Endothelial cell of hepatic sinusoid (primary cell): ENCODE measurements at regions not wholly inside any gene's neighbourhood (a gene's known extent, or its start where the extent isn't known, plus 50 kb on each side); places are given as distances from the start of the nearest gene placed in this dataset.
"Not testable (repeated sequence)": the region's sequence is repeated elsewhere in the genome, so short reads cannot be mapped to it uniquely, and the experiment has no call there.

Experiments
- in situ Hi-C: cut with HindIII; loops from 2 replicates; pipeline ENCODE4 v1.10.0; 2017; ENCODE audit warnings: low sequenced_read_pairs

GRCh38 chr9:113664181-113664875 lies 200.8 kb downstream of the RGS3 start:
- in situ Hi-C loops = no loop called here

GRCh38 chr9:113665064-113665463 lies 201.5 kb downstream of the RGS3 start:
- in situ Hi-C loops = no loop called here

GRCh38 chr9:113665756-113666155 lies 202.2 kb downstream of the RGS3 start:
- in situ Hi-C loops = no loop called here

DNA sequence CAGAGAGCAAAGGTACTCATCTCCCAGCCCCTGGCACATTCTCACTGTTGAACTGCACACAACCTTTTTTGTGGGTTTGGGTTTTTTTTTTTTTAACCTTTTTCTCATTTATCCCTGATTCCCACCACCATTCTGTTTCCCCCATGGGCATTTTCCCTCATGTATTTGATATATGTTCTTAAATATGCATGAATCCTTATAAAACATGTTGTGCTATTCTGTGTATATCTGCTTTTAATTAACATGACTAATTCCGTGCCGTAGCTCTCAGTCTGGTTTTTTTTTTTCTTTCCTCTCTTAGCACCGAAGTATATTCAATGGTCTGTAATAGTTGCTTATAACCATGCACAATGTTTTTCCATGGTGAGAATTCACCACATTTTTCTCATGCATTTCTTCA lies 204.5 kb downstream of the RGS3 start:
- in situ Hi-C loops = no loop called here

DNA sequence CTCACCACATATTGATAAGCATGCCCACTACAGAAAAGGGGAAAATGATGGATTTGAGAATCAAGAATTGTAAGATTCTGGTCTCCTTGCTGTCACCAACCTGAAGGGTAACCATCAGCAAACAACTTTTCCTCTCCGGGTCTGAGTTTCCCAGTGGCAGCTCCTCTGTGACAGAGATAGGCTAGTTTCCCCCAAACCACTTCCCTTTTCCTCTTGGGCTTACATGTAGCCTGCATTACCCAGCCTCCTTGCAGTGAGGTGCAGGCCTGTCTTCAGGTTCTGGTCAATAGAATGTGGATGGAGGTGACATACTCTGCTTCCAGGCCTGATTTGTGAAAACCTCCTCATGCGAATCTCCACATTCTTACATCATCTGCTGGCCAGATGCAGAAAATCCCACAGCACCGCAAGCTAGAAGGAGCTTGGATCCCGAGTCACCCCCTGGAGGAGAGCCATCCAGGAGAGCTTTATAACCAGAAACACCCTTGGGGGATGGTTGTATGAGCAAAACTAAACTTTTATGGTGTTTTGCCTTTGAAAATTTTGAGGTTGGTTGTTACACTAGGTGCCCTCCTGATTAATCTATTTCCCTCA lies 206.1 kb downstream of the RGS3 start:
- in situ Hi-C loops = no loop called here

- in situ Hi-C loops = no loop called here
Measured at GRCh38 chr9:113673726-113674125, 202.4 kb upstream of the ZNF618 start.

GRCh38 chr9:113674436-113674835 lies 201.7 kb upstream of the ZNF618 start:
- in situ Hi-C loops = no loop called here

GRCh38 chr9:113675475-113675941 lies 200.6 kb upstream of the ZNF618 start:
- in situ Hi-C loops = no loop called here

- in situ Hi-C loops = no loop called here
Measured at GRCh38 chr9:113677057-113677456, 199.1 kb upstream of the ZNF618 start.

DNA sequence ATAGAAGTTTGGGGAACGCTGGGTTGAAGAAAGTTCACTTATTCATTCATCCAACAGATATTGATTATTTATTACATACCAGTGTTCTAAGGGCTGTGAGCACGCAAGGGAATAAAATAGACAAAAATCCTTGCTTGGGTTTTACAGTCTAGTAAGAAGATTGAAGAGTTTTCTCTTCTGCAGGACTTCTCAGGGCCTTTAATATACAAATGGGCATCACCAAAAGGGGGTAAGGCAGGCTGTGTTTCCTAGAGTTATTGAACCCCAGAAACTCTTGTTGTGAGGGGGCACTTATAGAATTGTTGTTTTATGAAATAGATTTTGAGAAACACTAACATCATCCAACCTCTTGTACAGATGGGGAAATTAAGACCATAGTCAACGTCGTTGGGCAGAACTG lies 198.5 kb upstream of the ZNF618 start:
- in situ Hi-C loops = no loop called here

GRCh38 chr9:113678119-113678858 lies 197.8 kb upstream of the ZNF618 start:
- in situ Hi-C loops = no loop called here

DNA sequence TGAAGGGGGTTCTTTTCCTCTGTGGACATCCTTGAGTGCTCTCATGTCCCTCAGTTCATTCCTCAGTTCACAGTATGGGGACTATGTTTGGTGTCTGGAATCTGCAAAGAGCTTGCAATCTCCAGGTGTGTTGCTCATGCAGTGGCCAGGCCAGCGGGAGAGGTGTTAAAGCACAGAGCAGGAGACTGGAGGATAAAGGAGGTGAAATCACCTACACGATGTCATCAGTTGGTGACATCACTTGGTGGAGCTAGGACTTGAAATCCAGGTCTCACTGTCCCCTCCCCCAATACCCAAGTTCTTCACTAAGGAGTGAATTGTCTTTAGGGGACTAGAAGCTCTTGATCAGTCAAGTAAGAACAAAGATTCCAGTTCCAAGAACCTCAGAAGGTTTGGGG lies 197.3 kb upstream of the ZNF618 start:
- in situ Hi-C loops = no loop called here

GRCh38 chr9:113682297-113682771 lies 193.8 kb upstream of the ZNF618 start:
- in situ Hi-C loops = no loop called here

- in situ Hi-C loops = not testable (repeated sequence)
Measured at GRCh38 chr9:113685636-113686035, 190.5 kb upstream of the ZNF618 start.

- in situ Hi-C loops = no loop called here
Measured at GRCh38 chr9:113687107-113687679, 188.9 kb upstream of the ZNF618 start.

DNA sequence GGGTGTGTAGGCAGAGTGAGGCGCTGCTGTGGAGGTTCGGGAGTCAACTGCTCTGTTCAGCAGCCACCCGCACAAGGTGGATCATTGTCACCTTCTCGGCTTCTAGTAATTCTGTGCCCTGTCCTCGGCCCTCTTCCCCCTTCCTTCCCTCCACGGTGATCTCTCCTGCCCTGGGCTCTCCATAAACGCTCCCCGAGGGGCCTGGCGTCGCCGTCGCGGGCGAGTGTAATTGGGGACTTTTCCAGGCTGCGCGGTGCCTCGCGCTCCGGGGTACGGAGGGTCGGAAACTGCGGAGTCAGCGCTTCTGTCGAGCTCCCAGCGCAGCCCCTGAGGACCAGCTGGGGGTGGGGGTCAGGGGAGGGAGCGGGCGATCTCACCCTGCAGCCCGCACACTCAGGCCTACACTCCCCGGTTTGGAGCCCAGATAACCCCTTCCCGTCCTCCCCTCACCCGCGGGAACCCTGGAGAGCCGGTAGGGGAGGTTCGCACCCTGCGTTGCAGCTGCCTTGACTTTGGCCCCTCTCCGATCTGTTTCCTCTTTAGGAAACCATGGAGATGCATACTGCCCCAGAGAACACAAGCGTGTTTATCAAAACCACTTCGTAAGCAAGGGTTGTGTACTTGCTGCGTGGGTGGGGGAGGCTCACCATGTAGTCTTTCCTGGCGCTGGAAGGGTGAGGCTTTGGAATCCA lies 188.3 kb upstream of the ZNF618 start:
- in situ Hi-C loops = no loop called here

DNA sequence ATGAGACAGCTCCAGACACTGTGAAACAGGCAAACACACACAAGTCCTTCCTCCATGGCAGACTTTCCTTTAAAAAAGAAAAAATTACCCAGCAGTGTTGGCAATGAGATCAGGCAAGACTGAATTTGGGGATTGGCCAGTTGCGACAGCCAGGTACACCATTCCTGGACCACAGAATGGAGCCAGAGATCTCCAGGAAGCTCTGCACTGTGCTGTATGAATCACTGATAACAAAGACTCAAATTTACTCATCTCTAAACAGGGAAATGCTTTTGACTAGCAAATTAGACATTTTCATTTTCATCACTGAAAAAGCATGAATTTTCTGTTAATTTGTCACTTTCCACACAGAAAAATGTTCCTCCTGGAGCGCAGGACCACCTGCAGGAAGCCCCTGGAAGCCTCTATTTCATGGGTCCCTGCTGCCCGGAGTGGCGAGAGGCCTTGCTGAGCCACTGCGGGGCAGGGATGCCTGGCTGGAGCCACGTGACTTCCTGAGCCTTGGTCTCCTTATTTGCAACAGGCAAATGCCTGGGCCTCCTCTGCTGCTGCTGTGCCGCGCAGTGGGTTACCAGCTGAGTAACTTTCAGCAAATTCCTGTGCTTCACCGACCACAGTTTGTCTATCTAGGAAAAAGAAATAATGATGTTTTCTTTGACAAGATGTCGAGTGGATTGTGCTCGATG lies 185.9 kb upstream of the ZNF618 start:
- in situ Hi-C loops = no loop called here

DNA sequence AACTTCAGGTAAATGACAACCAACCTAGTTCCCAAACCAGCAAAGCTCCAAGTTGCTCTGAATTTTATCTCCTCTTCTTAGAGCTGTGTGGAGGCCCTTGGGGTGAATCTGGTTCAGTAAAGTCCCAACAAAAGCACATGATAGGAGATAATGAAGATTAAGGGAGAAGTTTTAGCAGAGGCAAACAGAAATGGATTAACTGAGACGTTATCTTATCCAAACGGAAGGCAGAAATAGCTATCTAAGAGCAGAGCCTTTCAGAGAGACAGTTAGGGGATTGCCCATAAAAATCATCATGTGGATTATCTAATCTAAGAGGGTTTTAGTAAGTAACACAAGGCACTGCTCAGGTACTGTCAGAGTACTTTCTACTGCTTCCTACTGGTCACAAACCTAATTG lies 183.9 kb upstream of the ZNF618 start:
- in situ Hi-C loops = no loop called here

GRCh38 chr9:113694912-113695311 lies 181.2 kb upstream of the ZNF618 start:
- in situ Hi-C loops = no loop called here

- in situ Hi-C loops = no loop called here
Measured at GRCh38 chr9:113695440-113695851, 180.7 kb upstream of the ZNF618 start.
